ENCODE measurements at regions not wholly inside any gene's neighbourhood (a gene's known extent, or its start where the extent isn't known, plus 50 kb on each side); places are given as distances from the start of the nearest gene placed in this dataset.

- 39 to 55% methylated on average over 14 to 15 of the region's 15 CpGs for WGBS, 2 donors
- H3K27ac ChIP-seq, result no peak overlapping the region
Observed at GRCh38 chr16:55179852-55180585, 144.0 kb upstream of the IRX6 start.

GRCh38 chr16:55184052-55184451 is 140.0 kb upstream of the IRX6 start:
- H3K27me3 ChIP-seq, result no peaks in the 10 kb centered on the region
- H3K4me3 ChIP-seq, result no peak overlapping the region
- H3K9me3 ChIP-seq, result peaks cover 0 to 6% (median 0%) of the 10 kb centered on the region in 4 donors
- no peak for DNase-seq (ENCODE audit: low spot score in 2 of 2)
- H3K27ac ChIP-seq, result no peak overlapping the region
- TF ChIP-seq POLR2A (IDR thresholded peaks at IDR 0.05) (no peak), CTCF (IDR thresholded peaks at IDR 0.05) (no peak), EP300 (IDR thresholded peaks at IDR 0.05) (no peak)
- H3K36me3 ChIP-seq, result no peaks in the 10 kb centered on the region
- H3K4me1 ChIP-seq, result no peaks in the 10 kb centered on the region

More at GRCh38 chr16:55179852-55180585, 144.0 kb upstream of the IRX6 start:
- H3K4me3 ChIP-seq, result no peak overlapping the region
- no peaks in the 10 kb centered on the region for H3K4me1 ChIP-seq
- DNase-seq (ENCODE audit: low spot score in 2 of 2), result no peak
- peaks cover 0 to 15% (median 0%) of the 10 kb centered on the region in 4 donors for H3K9me3 ChIP-seq
- H3K36me3 ChIP-seq, result no peaks in the 10 kb centered on the region
- H3K27me3 ChIP-seq, result no peaks in the 10 kb centered on the region
- TF ChIP-seq CTCF (IDR thresholded peaks at IDR 0.05), result no peak
- no peak for TF ChIP-seq EP300 (IDR thresholded peaks at IDR 0.05)
- no peak for TF ChIP-seq POLR2A (IDR thresholded peaks at IDR 0.05)

- no peak for TF ChIP-seq POLR2A (IDR thresholded peaks at IDR 0.05)
- TF ChIP-seq CTCF (IDR thresholded peaks at IDR 0.05), result no peak
- no peak for TF ChIP-seq EP300 (IDR thresholded peaks at IDR 0.05)
- Histone ChIP-seq H3K27ac (no peak overlapping the region), H3K36me3 (no peaks in the 10 kb centered on the region), H3K4me3 (no peak overlapping the region), H3K9me3 (peaks cover 0 to 6% (median 0%) of the 10 kb centered on the region in 4 donors), H3K27me3 (no peaks in the 10 kb centered on the region), H3K4me1 (no peaks in the 10 kb centered on the region)
- DNase-seq (ENCODE audit: low spot score in 2 of 2), result no peak
- 34 to 43% methylated on average over 3 of the region's 3 CpGs for WGBS, 2 donors
Observed at GRCh38 chr16:55184619-55185018, 139.4 kb upstream of the IRX6 start.

- 52 to 58% methylated on average over 6 of the region's 6 CpGs for WGBS, 2 donors
- Histone ChIP-seq H3K36me3 (no peaks in the 10 kb centered on the region), H3K4me3 (no peak overlapping the region), H3K27me3 (peaks cover 0 to 7% of the 10 kb centered on the region in 2 donors), H3K4me1 (no peaks in the 10 kb centered on the region), H3K9me3 (peaks cover 0 to 6% (median 0%) of the 10 kb centered on the region in 4 donors), H3K27ac (no peak overlapping the region)
- no peak for DNase-seq (ENCODE audit: low spot score in 2 of 2)
- no peak for TF ChIP-seq EP300 (IDR thresholded peaks at IDR 0.05)
- no peak for TF ChIP-seq POLR2A (IDR thresholded peaks at IDR 0.05)
- no peak for TF ChIP-seq CTCF (IDR thresholded peaks at IDR 0.05)
Observed at GRCh38 chr16:55189224-55189623, 134.8 kb upstream of the IRX6 start.

- Histone ChIP-seq H3K9me3 (peaks cover 0 to 6% (median 0%) of the 10 kb centered on the region in 4 donors), H3K27ac (no peak overlapping the region), H3K4me3 (no peak overlapping the region), H3K4me1 (no peaks in the 10 kb centered on the region), H3K27me3 (peaks cover 0 to 7% of the 10 kb centered on the region in 2 donors), H3K36me3 (no peaks in the 10 kb centered on the region)
- 34 to 35% methylated on average over 23 of the region's 23 CpGs for WGBS, 2 donors
- TF ChIP-seq POLR2A (IDR thresholded peaks at IDR 0.05) (no peak), CTCF (IDR thresholded peaks at IDR 0.05) (no peak), EP300 (IDR thresholded peaks at IDR 0.05) (no peak)
- no peak for DNase-seq (ENCODE audit: low spot score in 2 of 2)
Observed at GRCh38 chr16:55189682-55190636, 134.0 kb upstream of the IRX6 start.

All from tibial nerve (tissue), 4 donors.